RWPE1 (cell line): ENCODE measurements at regions not wholly inside any gene's neighbourhood (a gene's known extent, or its start where the extent isn't known, plus 50 kb on each side); places are given as distances from the start of the nearest gene placed in this dataset.

Experiments used
- CTCF ChIA-PET: fragments of 350-600 bp; sonication (Branson Sonifier 250); formaldehyde crosslinking; extraction: SDS; loops from one replicate; lab custom pipeline; 2021; lab: Yijun Ruan, JAX
- POLR2A ChIA-PET: fragments of 400-600 bp; formaldehyde crosslinking; extraction: SDS; loops from one replicate; lab custom pipeline; 2020; ENCODE audit warnings: antibody characterized with exemption; ENCODE audit not compliant: low non-redundant PET; lab: Yijun Ruan, JAX
- DNase-seq: peaks from one replicate; pipeline ENCODE4 v3.0.0; 2012; ENCODE audit warnings: low spot score
- H3K27ac ChIP-seq: fragments of 450-650 bp; 2 replicates; pipeline ENCODE4 v1.5.1; 2017
- CTCF ChIP-seq: fragments of 450-650 bp; conservative IDR thresholded peaks from 2 replicates; pipeline ENCODE4 v1.5.1; 2017; ENCODE audit warnings: low read depth, mild to moderate bottlenecking

- TF ChIP-seq CTCF, result no peak
- POLR2A ChIA-PET, result no interaction called here
- no peak for DNase-seq
- H3K27ac ChIP-seq, result no peak overlapping the region
- CTCF ChIA-PET, result interaction anchor here (0.5 to 0.7 kb wide), 6 partner anchors 9 to 1616 kb away, joined by 3 to 7 read pairs (median 3); no protein-coding TSS in a partner anchor
Measured at GRCh38 chr16:73547552-73548403, 499.9 kb upstream of the ZFHX3 start.

- DNase-seq, result no peak
- ChIA-PET CTCF (interaction anchor here (0.5 to 0.6 kb wide), 2 partner anchors 11 to 488 kb away, joined by 3 read pairs; no protein-coding TSS in a partner anchor), POLR2A (no interaction called here)
- TF ChIP-seq CTCF, result no peak
- H3K27ac ChIP-seq, result no peak overlapping the region
Measured at GRCh38 chr16:73546341-73546845, 498.5 kb upstream of the ZFHX3 start.

GRCh38 chr16:73545755-73546154 lies 497.8 kb upstream of the ZFHX3 start:
- POLR2A ChIA-PET, result no interaction called here
- no peak overlapping the region for H3K27ac ChIP-seq
- no peak for DNase-seq
- TF ChIP-seq CTCF, result no peak
- CTCF ChIA-PET, result no interaction called here

GRCh38 chr16:73545290-73545689 lies 497.4 kb upstream of the ZFHX3 start:
- no peak overlapping the region for H3K27ac ChIP-seq
- TF ChIP-seq CTCF, result no peak
- POLR2A ChIA-PET, result no interaction called here
- no peak for DNase-seq
- CTCF ChIA-PET, result no interaction called here

- POLR2A ChIA-PET, result no interaction called here
- no peak for TF ChIP-seq CTCF
- no peak overlapping the region for H3K27ac ChIP-seq
- CTCF ChIA-PET, result no interaction called here
- DNase-seq, result no peak
Measured at GRCh38 chr16:73544826-73545225, 496.9 kb upstream of the ZFHX3 start.

- ChIA-PET CTCF (no interaction called here), POLR2A (no interaction called here)
- no peak overlapping the region for H3K27ac ChIP-seq
- DNase-seq, result no peak
- no peak for TF ChIP-seq CTCF
Measured at GRCh38 chr16:73543970-73544599, 496.2 kb upstream of the ZFHX3 start.
